HepG2 (cell line): ENCODE measurements at regions not wholly inside any gene's neighbourhood (a gene's known extent, or its start where the extent isn't known, plus 50 kb on each side); places are given as distances from the start of the nearest gene placed in this dataset.
A peak's percentile ranks its signal among the peaks of the same experiment; 100 is the strongest.

Source experiments
- CEBPZ ChIP-seq: IDR thresholded peaks from 2 replicates; pipeline ENCODE4 v1.6.1; 2012; ENCODE audit warnings: low read length, improper control_type of control experiment
- DPF2 ChIP-seq: sonication (generic); formaldehyde crosslinking; IDR thresholded peaks from 2 replicates; pipeline ENCODE4 v1.4.0; 2020; ENCODE audit warnings: mild to moderate bottlenecking, low read depth, missing genetic modification reagents, borderline replicate concordance
- GATAD1 ChIP-seq: IDR thresholded peaks from 2 replicates; pipeline ENCODE4 v1.6.1; 2016; ENCODE audit warnings: missing genetic modification reagents, missing compliant biosample characterization
- HNF4A ChIP-seq: sonication (generic); formaldehyde crosslinking; IDR thresholded peaks from 2 replicates; pipeline ENCODE4 v1.4.0; 2020; ENCODE audit warnings: missing genetic modification reagents
- HOXA9 ChIP-seq: sonication (generic); formaldehyde crosslinking; IDR thresholded peaks from 2 replicates; pipeline ENCODE4 v1.8.1; 2022; ENCODE audit warnings: missing genetic modification reagents, mild to moderate bottlenecking, moderate library complexity, borderline replicate concordance
- IRF2 ChIP-seq: IDR thresholded peaks from 2 replicates; pipeline ENCODE4 v1.6.1; 2018; ENCODE audit warnings: missing genetic modification reagents, missing compliant biosample characterization
- ISX ChIP-seq: sonication (generic); formaldehyde crosslinking; conservative IDR thresholded peaks from 2 replicates; pipeline ENCODE4 v1.5.0; 2020; ENCODE audit warnings: missing genetic modification reagents
- KLF16 ChIP-seq, 2 experiments: sonication (generic) in 1 of 2; formaldehyde crosslinking in 1 of 2; IDR thresholded peaks; 2 replicates each; pipeline versions ENCODE4 v1.6.1 to v1.8.0; 2016 to 2023; ENCODE audit warnings: missing genetic modification reagents in 2 of 2, missing compliant biosample characterization in 1 of 2
- MTF2 ChIP-seq: sonication (generic); formaldehyde crosslinking; IDR thresholded peaks from 2 replicates; pipeline ENCODE4 v1.5.0; 2020; ENCODE audit warnings: missing genetic modification reagents, borderline replicate concordance
- PAXIP1 ChIP-seq: sonication (generic); formaldehyde crosslinking; conservative IDR thresholded peaks from 2 replicates; pipeline ENCODE4 v1.4.0; 2020; ENCODE audit warnings: mild to moderate bottlenecking, missing genetic modification reagents, moderate library complexity
- RNF219 ChIP-seq: sonication (generic); formaldehyde crosslinking; IDR thresholded peaks from 2 replicates; pipeline ENCODE4 v1.5.0; 2020; ENCODE audit warnings: mild to moderate bottlenecking, missing genetic modification reagents
- RXRB ChIP-seq: IDR thresholded peaks from 2 replicates; pipeline ENCODE4 v1.6.1; 2016; ENCODE audit warnings: borderline replicate concordance, missing genetic modification reagents, missing compliant biosample characterization
- SKIL ChIP-seq: sonication (generic); formaldehyde crosslinking; IDR thresholded peaks from 2 replicates; pipeline ENCODE4 v1.8.0; 2022; ENCODE audit warnings: missing genetic modification reagents, mild to moderate bottlenecking, moderate library complexity, borderline replicate concordance
- TARDBP ChIP-seq: sonication (generic); formaldehyde crosslinking; IDR thresholded peaks from 2 replicates; pipeline ENCODE4 v1.8.0; 2022; ENCODE audit warnings: mild to moderate bottlenecking, missing genetic modification reagents
- ZC3H4 ChIP-seq: sonication (generic); formaldehyde crosslinking; IDR thresholded peaks from 2 replicates; pipeline ENCODE4 v1.4.0; 2020; ENCODE audit warnings: missing genetic modification reagents, borderline replicate concordance
- ZNF335 ChIP-seq: sonication (generic); formaldehyde crosslinking; IDR thresholded peaks from 2 replicates; pipeline ENCODE4 v1.4.0; 2020; ENCODE audit warnings: missing genetic modification reagents

GRCh38 chrX:53882331-53882730, 161.9 kb downstream of the PHF8 start (continued):
- TF ChIP-seq CEBPZ (no peak), RNF219 (CRISPR knock-in tag) (no peak), IRF2 (CRISPR knock-in tag) (0 out of 2 replicates have a peak, but pooled peaks have one; percentile 27), KLF16 (CRISPR knock-in tag; IDR thresholded peaks at IDR 0.05) (peak in 1 of 2 experiments; percentile 44; a peak in 1 of 4 replicates), GATAD1 (CRISPR knock-in tag) (peak; percentile 24; the same call in 1 of the 2 replicates), HNF4A (CRISPR knock-in tag) (peak; percentile 52; the same call in 1 of the 2 replicates), ZNF335 (CRISPR knock-in tag) (no peak), PAXIP1 (CRISPR knock-in tag) (0 out of 2 replicates have a peak, but pooled peaks have one; percentile 25), HOXA9 (CRISPR knock-in tag) (no peak), TARDBP (CRISPR knock-in tag) (peak; percentile 79; the same call in 1 of the 2 replicates), ZC3H4 (no peak), ISX (CRISPR knock-in tag) (no peak), MTF2 (CRISPR knock-in tag) (no peak), DPF2 (0 out of 2 replicates have a peak, but pooled peaks have one; percentile 47), SKIL (CRISPR knock-in tag) (0 out of 2 replicates have a peak, but pooled peaks have one; percentile 22), RXRB (CRISPR knock-in tag) (peak; percentile 58)
